NCI-H1436 treated with DMSO at 0.1 percent for 48 hours (cell line): ENCODE measurements at regions not wholly inside any gene's neighbourhood (a gene's known extent, or its start where the extent isn't known, plus 50 kb on each side); places are given as distances from the start of the nearest gene placed in this dataset.

ENCODE experiments used
- DNase-seq: peaks from one replicate; lab custom pipeline; 2025; lab: John Stamatoyannopoulos, UW

DNA sequence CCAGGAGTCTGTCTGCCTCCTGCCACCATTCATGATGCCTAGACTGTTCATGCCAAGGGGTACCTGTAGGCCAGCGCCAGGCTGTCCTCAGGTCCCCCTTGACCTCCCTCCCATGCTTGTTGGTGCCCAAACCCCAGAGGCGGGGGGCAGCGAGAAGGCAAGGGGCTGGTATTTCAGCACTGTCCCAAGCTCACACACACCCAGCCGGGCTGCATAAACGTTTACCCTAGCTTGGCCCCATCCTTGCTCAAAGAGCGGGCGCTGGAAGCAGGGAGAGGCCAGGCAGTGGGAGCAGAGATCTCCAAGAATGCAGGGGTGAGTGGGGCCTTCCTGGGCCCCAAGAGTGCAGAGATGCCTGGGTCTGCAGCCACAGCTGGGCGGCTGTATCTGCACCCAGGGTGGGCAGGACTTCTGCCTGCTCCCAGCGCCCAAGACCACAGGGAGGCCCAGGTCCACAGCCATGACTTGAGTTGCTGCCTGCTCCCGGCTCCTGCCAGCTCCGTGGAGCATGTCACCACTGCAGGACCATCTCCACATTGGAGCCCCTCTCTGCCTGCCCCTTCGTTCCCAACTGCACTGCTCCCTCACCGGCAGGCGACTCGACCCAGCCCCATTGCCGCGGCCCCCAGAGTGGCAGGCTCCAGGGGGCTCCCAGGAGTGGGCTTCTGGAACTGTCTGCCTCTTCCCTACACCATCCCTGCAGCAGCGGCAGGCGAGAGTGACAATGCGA, 616.6 kb downstream of the METTL4 start:
- no peak for DNase-seq

DNA sequence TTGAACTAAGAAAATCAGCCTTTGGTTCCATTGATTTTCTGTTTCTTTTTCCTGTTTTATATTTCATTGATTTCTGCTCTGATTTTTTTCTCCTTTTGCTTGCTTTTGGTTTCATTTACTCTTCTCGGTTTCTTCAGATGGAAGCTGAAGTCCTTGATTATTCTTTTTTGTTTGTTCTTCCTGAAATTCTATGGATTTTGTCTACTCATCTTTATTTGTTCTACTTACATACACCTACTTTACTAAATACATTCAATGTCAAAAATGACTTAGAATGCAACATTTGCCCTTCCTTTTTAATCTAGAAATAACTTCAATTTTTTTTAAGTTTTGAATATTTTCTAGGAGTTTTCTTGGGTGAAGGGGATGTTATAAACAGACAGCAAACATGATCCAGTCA, 612.5 kb downstream of the METTL4 start:
- DNase-seq, result no peak

DNA sequence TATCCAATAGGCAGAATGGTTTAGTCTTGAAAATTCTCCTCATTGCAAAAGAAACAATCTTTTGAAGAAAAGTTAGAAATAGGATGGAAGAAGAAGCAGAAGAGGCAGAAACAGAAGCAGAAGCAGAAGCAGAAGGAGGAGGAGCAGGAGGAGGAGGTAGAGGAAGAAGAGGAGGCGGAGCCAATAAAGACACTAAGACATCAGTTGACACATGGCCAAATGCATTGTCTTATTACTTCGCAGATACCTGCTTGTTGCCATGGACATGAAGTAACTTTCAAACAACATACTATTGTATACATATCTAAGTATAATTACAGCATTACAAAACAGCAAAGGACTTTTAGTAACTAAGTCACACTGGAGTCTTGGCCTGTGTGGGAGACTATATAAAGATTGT, 606.3 kb downstream of the METTL4 start:
- DNase-seq, result no peak

DNA sequence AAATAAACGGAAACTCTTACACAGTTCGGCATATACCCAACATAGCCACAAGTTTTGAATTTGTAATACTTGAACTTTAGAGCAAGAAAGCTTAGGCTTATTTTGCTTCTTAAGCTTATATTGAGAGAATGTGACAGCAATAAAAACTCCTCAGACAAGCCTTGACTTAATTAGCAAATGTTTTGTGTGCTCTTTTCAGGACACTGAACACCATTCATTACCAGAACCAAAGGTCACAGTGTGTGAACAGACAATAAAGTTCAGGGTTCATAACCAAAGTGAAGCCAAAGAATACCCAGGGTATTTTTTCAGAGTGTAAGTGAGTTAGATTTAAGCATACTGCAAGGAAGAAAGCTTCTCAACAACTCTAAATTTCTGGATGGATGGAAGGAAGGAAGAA, 605.8 kb downstream of the METTL4 start:
- DNase-seq, result no peak

DNA sequence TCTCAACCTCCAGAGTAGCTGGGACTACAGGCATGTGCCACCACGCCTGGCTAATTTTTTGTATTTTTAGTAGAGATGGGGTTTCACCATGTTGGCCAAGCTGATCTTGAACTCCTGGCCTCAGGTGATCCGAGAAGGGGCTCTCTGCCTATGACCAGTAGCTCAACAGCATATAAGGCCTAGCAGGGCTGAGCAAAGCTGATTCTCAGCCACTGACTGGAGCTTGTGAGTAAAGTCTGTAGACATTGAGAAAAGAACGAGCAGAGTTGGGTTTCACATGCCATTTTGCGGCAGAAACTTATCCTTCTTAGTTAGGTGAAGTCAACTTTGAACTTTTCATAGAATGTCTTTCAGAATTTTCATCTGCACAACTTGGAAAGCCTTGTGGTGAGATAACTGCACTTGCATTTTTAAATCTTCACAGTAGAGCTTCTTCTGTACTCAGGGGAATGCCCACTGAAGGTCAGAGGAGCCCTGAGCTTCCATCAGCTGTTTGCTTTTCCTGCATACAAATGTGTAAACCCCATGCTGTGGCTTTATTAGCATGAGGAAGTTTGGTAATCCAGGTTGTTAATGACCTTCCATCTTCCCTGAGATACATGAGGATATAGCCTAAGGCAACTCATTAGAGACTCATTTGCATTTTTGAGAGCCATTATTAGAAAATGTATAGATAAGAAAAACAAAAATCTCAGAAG, 602.4 kb downstream of the METTL4 start:
- DNase-seq, result no peak

DNA sequence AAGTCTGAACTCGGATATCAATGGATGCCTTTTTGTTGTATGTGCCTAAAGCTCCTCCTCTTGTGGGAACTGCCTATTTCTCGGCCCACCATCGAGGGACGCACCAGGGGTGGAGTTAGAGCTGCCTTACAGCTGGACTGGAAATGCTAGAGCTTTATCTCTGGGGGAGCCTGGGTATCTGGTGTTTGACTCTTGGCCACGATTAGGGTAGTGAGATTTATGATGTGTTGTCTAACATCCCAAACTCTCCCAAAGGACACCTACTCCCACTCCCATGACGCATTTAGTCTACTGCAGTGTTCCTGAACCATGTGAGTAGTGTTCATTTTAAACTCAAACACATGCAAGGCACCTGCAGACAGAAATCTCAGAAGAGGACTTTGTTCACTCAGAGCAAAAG, 594.8 kb downstream of the METTL4 start:
- DNase-seq, result no peak

DNA sequence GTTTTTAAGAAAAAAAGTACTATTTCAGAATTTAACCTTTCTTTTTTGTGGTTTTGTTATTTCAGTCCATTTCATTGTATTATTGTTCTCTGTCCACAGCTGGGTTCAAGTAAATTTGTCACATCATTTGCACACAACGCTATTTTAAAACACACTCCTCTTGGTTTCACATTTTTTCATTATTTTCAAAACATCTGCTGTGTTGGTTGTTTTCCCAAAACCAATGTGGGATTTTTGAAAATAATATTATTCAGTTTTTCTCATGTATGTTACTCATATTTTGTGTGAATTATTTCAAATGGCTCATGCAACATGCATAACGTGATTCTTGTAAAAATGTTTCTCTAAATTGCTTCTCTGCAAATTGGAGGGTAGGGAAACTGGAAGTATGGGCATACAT, 589.2 kb downstream of the METTL4 start:
- DNase-seq, result no peak

DNA sequence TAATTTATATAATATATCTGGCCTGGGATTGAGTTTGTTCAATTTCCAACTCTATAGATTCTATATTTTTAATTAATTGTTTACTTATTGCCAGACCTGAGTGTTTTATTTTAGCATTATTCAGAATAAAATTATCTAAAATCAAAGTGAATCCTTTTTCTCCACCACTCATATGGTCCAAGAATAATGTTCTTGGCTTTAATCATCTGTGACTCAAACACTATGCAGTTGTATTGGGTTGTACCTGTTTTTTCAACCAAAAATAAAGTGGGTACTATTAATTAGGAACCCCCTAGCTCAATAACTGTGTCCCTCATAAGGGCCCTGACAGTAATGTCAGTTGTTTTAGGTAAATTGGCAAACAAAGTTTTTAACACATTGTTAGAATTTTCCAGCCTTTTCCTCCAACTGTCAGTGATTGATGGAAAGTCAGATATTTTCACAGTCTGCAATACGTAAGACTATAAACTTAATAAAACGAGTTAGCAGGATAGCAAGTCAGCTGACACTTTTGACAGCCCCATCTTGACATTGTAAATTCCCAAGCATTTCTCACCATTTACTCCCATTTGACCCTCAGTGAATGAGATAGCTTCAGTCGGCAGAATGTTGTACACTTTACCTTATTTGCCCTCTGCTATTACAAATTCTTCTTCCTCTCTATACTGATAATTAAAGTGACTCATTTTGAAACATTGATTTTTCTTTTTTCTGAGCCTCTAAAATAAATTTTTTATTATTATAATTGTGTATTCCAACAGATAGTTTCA, 587.4 kb downstream of the METTL4 start:
- DNase-seq, result no peak

DNA sequence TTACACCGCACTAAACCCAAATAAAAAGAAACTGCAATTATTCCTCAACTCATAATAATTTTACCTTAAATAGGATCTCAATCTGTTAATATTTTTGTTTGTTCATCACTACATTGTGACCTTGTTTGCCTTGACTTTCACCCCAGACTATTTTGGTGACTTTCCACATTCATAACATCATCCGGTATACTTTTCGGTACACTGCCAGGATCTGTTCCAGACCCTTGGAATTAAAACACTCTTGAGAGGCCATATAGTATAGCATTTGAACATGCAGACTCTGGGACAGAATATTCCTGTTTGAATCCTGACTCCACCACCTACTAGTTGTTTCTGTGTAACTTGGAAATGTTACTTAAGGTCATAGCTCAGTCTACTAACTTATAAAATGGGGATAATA, 577.4 kb downstream of the METTL4 start:
- no peak for DNase-seq

DNA sequence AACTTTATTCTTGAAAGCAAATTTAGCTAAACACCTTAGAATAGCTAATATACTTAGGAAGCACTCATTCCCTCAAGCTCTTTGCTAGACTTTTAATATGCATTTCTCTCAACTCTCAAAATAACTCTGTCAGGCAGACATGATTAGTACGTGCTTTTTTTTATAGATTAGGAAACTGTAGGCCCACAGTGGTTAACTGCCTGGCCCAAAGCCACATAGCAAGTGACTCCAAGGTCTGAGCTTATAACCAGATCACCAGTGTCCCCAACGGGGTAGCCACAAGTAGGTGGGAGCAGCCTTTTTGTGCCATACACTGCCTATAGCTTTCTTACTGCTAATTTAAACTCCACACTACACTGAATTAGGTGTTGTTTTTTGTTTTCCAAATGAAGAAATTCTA, 576.8 kb downstream of the METTL4 start:
- no peak for DNase-seq

DNA sequence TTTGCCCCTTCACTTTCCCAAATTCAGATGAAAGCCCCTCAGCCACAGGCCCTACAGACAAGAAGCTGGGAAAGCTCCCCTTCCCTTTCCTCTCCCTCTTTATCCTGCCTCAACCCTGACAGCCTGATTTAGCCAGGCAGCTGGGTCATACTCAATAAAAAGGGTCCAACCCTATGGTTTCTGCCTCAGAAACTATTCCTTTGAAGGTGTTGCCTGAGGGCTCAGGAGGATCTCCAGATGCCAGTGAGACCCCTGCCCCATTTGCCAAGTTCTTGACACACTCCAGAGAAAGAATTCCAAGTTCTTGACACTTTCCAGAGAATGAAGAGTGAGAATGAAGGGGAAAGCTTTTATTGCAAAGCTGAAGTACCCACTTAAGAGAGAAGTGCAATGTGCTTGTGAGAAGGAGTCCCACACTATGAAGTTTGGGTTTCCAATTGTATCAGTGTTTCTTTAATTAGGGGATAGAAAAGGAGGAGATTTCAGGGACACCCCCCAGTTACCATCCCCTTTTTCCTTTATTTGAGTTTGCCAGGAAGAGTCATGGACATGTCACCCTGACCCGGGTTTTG, 576.2 kb downstream of the METTL4 start:
- no peak for DNase-seq

DNA sequence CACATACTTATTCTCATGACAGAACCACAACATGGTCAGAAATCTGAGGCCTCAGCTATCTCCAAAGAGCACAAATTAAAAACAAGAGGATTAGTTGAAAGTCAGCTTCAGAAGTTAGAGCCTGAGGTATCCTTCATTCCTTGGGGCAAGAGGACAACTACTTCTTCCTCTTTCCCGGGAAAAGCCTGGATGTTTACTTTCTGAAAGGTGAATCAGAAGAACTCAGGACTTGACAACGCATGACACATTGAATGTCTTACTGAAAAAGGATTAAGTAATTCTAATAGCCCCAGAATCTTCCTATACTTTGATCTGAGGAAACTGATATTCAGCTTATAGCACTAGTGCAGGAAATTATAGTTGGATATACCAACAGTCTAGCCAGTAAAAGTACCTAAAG, 573.2 kb downstream of the METTL4 start:
- no peak for DNase-seq

DNA sequence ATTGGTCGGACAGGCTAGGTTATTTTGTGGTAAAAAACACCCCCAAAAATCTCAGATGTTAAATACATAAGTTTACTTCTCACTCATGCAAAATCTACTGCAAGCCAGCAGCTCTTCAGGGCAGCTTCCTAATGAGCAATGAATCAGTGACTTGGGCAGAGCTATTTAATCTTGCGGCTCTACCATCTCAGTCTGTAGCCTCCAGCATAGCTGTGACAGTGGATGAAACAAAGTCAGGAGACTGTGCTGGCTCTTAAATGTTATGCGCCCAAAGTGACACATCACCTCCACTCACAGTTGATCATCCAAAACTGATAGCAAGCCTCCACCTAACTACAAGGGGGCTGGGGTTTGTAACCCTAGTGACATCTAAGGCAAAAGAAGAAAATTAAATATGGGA, 571.9 kb downstream of the METTL4 start:
- DNase-seq, result no peak

DNA sequence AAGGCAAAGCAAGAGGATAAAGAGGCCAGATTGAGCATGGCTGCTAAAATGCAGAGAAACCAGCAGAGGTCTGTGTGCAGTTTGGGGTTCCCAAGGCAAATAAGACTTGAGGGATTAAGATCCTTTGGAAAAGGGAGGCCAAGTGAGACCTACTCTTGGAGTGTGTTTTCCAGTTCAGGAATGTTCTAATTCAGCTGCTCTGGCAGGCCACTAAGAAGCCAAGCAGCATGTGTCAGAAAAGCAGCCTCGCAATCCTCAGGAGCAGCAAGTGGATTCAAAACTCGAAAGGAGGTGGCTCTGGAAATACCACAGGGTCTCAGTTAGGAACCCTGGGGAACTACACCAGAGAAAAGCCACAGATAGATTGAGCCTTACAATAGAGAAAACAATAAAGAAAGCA, 569.2 kb downstream of the METTL4 start:
- DNase-seq, result no peak

DNA sequence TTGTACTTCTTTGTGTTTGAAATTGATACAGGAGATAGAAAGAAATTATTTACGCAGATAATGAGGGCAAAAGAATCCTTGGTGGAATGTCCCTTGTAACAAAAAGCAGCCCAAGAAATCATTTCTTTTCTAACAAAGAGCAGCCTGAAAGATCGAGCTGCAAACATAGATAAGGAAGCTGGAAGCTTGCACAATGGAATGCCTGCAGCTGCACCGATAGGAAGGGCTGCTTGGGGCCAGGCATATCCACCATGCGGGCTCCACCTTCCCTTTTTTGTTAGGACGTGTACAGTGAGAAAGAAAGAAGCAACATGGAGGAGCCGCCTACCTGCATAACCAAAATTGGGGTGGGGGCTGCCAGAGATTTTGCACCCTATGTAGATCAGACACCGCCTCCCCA, 568.7 kb downstream of the METTL4 start:
- no peak for DNase-seq

DNA sequence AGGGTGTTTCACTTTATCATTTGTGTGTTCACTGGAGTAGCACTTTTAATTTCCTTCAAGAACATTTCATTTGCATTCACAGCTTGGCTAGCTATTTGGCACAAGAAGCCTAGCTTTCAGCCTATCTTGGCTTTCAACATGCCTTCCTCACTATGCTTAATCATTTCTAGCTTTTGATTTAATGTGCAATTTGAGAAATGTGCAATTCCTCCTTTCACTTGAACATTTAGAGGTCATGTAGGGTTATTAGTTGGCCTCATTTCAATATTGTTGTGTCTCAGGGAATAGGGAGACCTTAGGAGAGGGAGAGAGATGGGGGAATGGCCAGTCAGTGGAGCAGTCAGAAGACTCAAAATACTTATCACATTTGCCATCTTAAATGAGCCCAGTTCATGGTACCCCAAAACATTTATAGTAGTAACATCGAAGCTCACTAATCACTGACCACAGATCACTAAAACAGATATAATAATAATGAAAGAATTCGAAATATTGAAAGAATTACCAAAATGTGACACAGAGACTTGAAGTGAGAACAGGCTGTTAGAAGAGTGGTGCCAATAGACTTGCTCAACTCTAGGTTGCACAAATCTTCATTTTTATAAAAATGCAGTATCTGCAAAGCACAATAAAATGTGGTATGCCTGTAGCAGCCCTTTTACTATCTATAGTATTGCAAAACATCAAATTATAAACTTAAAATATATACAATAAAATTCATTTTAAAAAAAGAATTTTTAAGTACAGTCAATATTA, 561.2 kb downstream of the METTL4 start:
- DNase-seq, result no peak

DNA sequence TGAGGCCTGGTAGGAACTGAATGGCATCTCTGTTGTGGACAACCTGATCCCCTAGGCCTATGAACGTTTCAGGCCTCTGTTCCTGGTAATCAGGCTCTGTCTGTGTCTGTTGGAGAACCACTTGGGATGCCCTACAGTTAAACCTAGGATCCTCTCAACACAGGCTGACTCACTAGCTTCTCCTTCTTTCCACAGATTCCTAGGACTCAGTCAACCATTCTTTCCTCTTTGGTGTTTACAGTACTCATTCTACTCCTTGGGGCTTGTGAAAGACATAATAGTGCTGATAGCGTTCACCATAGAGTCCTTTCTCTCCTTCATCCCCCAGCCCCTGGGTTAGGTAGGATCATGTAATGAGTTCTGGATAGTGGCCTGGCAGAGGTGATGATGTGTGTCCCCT, 544.3 kb downstream of the METTL4 start:
- DNase-seq, result no peak

DNA sequence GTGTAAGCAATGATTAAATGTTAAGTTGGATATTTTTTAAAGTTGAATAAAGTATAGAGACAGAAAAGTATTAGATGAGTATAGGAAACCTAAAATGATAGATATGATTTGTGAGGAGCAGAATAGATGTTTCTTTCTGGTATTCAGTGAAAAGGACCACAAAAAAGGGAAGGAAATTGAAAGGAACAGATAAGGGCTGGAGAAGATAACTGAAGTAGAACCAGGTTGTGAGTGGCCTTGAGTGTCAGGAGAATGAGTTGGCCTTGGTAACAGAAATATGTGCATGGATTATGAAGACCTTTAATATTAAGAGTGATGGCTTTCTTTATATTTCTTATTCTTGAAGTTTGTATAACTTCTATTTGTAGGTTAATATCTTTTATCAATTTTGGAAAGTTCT, 543.5 kb downstream of the METTL4 start:
- no peak for DNase-seq

DNA sequence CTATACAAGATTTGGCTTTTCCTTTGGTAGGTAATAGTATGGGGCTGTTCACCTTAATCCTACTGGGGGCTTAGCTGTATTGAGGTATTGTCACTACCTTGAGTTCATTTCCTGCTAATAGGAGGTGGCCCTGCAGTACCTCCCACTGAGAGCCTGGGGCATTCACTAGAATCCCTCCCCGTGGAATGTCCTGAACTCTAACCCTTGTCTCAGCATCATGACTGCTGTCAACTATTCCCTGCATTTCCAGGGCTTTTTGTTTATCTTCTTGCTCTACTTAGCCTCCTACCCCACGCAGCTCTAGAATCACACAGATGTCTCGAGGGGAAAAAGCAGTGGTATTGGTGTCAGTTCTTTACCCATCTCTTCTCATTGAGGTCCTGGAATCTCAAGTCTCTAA, 542.3 kb downstream of the METTL4 start:
- DNase-seq, result no peak

DNA sequence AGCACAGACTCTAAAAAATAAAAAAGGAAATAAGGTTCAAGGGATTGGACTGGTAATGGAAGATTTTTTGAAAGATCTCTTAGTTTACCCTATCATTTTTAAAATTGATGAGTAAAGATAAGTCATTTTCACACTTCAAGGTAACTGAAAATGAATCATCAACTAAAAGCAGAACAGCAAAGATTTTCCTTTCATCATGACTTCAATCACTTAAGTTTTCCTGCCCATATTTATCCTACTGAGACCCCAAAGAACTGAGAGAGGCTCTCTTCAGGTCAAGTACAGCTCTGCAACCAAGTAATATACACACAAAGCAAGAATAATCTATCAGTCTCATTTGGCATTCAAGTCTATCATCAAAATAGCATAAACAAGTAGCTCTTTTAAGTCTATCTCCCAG, 540.7 kb downstream of the METTL4 start:
- DNase-seq, result no peak

DNA sequence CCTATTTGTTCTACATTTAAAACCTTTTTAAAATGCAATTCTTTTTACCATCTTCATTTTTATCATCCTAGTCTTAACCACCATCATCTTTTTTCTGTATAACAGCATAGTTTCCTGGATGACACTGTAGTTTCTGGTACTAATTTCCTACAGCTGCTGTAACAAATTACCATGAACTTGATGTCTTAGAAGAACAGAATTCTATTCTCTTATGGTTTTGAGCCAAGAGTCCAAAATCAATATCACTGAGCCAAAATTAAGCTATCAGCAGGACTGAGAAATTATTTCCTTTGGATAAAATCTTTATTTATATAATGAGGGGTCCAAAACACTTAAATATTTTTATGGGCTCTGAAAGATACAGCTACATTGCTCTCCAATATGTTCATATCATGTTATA, 539.3 kb downstream of the METTL4 start:
- DNase-seq, result no peak

DNA sequence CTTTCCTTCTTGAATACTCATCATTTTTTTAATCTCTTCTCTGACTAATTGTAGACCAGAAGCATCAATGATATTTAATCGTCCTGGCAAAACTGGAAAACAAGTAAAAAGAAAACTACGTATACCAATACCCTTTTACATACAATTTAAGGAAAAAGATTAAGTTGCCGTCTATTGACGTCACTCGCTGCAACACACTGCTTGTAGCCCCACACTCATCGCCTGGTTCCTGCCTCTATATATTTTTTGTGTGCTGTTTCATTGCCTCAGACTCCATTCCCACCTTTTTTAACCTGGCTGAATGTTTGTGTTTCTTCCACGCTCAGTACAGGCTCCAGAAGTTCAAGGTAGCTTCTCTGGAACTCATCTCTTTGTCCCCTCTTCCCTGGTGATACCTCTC, 536.2 kb downstream of the METTL4 start:
- no peak for DNase-seq
